GM23338 (cell line): ENCODE measurements at regions not wholly inside any gene's neighbourhood (a gene's known extent, or its start where the extent isn't known, plus 50 kb on each side); places are given as distances from the start of the nearest gene placed in this dataset.

Experiments used
- ATAC-seq: fragments of 200-7000 bp; cut with Tn5 transposase; 3 replicates; pipeline ENCODE4 v1.9.1; 2020
- DNase-seq: peaks from one replicate; pipeline ENCODE4 v3.0.0-alpha.2; 2015; ENCODE audit warnings: low spot score
- H2AFZ ChIP-seq: fragments of 200-600 bp; sonication (generic); 2 replicates; pipeline ENCODE4 v1.8.0; 2016; ENCODE audit warnings: antibody characterized with exemption, mild to moderate bottlenecking, moderate library complexity
- H3F3A ChIP-seq: fragments of 200-600 bp; sonication (generic); replicated peaks from 2 replicates; pipeline ENCODE4 v1.8.0; 2017; ENCODE audit warnings: antibody characterized with exemption, mixed run types, low read depth
- H3K27ac ChIP-seq: fragments of 200-600 bp; sonication (generic); 2 replicates; pipeline ENCODE4 v1.6.1; 2016; ENCODE audit warnings: low read depth
- H3K27me3 ChIP-seq: fragments of 200-600 bp; sonication (generic); 2 replicates; pipeline ENCODE4 v1.8.0; 2016; ENCODE audit warnings: mild to moderate bottlenecking, mixed run types, moderate library complexity; ENCODE audit not compliant: insufficient read depth
- H3K36me3 ChIP-seq: fragments of 200-600 bp; sonication (generic); 2 replicates; pipeline ENCODE4 v1.8.0; 2016; ENCODE audit warnings: mild to moderate bottlenecking; ENCODE audit not compliant: insufficient read depth
- H3K4me1 ChIP-seq: fragments of 200-600 bp; sonication (generic); 2 replicates; pipeline ENCODE4 v1.8.0; 2016; ENCODE audit warnings: mild to moderate bottlenecking, moderate library complexity; ENCODE audit not compliant: insufficient read depth
- H3K4me2 ChIP-seq: fragments of 200-600 bp; sonication (generic); 2 replicates; pipeline ENCODE4 v1.7.1; 2017; ENCODE audit warnings: mixed run types
- H3K4me3 ChIP-seq: fragments of 200-600 bp; sonication (generic); 2 replicates; pipeline ENCODE4 v1.6.1; 2016; ENCODE audit warnings: mixed run types
- H3K79me2 ChIP-seq: fragments of 200-600 bp; sonication (generic); replicated peaks from 2 replicates; pipeline ENCODE4 v1.8.0; 2017; ENCODE audit warnings: mild to moderate bottlenecking; ENCODE audit not compliant: insufficient read depth
- H3K9me2 ChIP-seq: fragments of 200-600 bp; sonication (generic); 2 replicates; pipeline ENCODE4 v1.8.0; 2017; ENCODE audit not compliant: insufficient read depth
- H4K20me1 ChIP-seq: fragments of 200-600 bp; sonication (generic); replicated peaks from 2 replicates; pipeline ENCODE4 v1.8.0; 2017; ENCODE audit warnings: mild to moderate bottlenecking; ENCODE audit not compliant: insufficient read depth
- H3K27ac Mint-ChIP-seq: 2 replicates; pipeline ENCODE4 v1.8.0; 2020; ENCODE audit warnings: inconsistent platforms, mild to moderate bottlenecking, moderate library complexity, mixed read lengths
- H3K27me3 Mint-ChIP-seq: 3 replicates; pipeline ENCODE4 v1.8.0; 2022; ENCODE audit warnings: low read depth, mild to moderate bottlenecking, moderate library complexity, mixed read lengths, inconsistent platforms; ENCODE audit not compliant: insufficient read depth, poor library complexity
- H3K36me3 Mint-ChIP-seq: 3 replicates; pipeline ENCODE4 v1.8.0; 2021; ENCODE audit warnings: low read depth, mild to moderate bottlenecking, inconsistent platforms, moderate library complexity, mixed read lengths
- H3K4me1 Mint-ChIP-seq: 3 replicates; pipeline ENCODE4 v1.8.0; 2020; ENCODE audit warnings: mild to moderate bottlenecking, inconsistent platforms, mixed read lengths
- H3K4me3 Mint-ChIP-seq: 3 replicates; pipeline ENCODE4 v1.8.0; 2021; ENCODE audit warnings: moderate library complexity, mild to moderate bottlenecking, inconsistent platforms, mixed read lengths
- H3K9me3 Mint-ChIP-seq: 3 replicates; pipeline ENCODE4 v1.8.0; 2020; ENCODE audit warnings: moderate library complexity, mild to moderate bottlenecking, inconsistent platforms, mixed read lengths
- CREB1 ChIP-seq: fragments of 250-450 bp; sonication (Bioruptor Pico); IDR thresholded peaks from 2 replicates; pipeline ENCODE4 v1.5.0; 2020; ENCODE audit warnings: low read depth, mild to moderate bottlenecking, moderate library complexity
- CTCF ChIP-seq, 2 experiments: fragments of 200-600 bp in 1 of 2; sonication (generic) in 1 of 2; conservative IDR thresholded peaks; 2 replicates each; pipeline versions ENCODE4 v1.5.1 to v1.6.1; 2016 to 2017; ENCODE audit warnings: antibody characterized with exemption in 2 of 2, low read depth in 2 of 2, mild to moderate bottlenecking in 2 of 2, moderate library complexity in 1 of 2
- ETS1 ChIP-seq: IDR thresholded peaks from 2 replicates; pipeline ENCODE4 v1.6.1; 2016; ENCODE audit warnings: antibody characterized with exemption
- EZH2 ChIP-seq: fragments of 200-600 bp; sonication (generic); IDR thresholded peaks from one replicate; pipeline ENCODE4 v1.8.0; 2017; ENCODE audit warnings: antibody characterized with exemption, mild to moderate bottlenecking, low read depth; ENCODE audit not compliant: unreplicated experiment
- EZH2phosphoT487 ChIP-seq: fragments of 200-600 bp; sonication (generic); IDR thresholded peaks from one replicate; pipeline ENCODE4 v1.8.1; 2018; ENCODE audit warnings: antibody characterized with exemption; ENCODE audit not compliant: unreplicated experiment
- JUNB ChIP-seq: IDR thresholded peaks from one replicate; pipeline ENCODE4 v1.6.1; 2016; ENCODE audit warnings: antibody characterized with exemption; ENCODE audit not compliant: unreplicated experiment
- NANOG ChIP-seq: IDR thresholded peaks from 2 replicates; pipeline ENCODE4 v1.6.1; 2016; ENCODE audit warnings: antibody characterized with exemption, borderline replicate concordance
- POLR2AphosphoS5 ChIP-seq: IDR thresholded peaks from 2 replicates; pipeline ENCODE4 v1.6.1; 2016; ENCODE audit warnings: antibody characterized with exemption, low read depth
- ZNF331 ChIP-seq: fragments of 250-450 bp; sonication (Bioruptor Pico); IDR thresholded peaks from 2 replicates; pipeline ENCODE4 v1.5.0; 2020; ENCODE audit warnings: low read depth, mild to moderate bottlenecking, moderate library complexity
- ZNF462 ChIP-seq: fragments of 250-450 bp; sonication (Bioruptor Pico); IDR thresholded peaks from 2 replicates; pipeline ENCODE4 v1.5.0; 2020; ENCODE audit warnings: mild to moderate bottlenecking, moderate library complexity

- H3K4me1 Mint-ChIP-seq, result peaks cover 8% of the 10 kb centered on the region
- no peak overlapping the region for H3K4me3 Mint-ChIP-seq
- no peak overlapping the region for H3K4me2 ChIP-seq
- H2AFZ ChIP-seq, result no peak overlapping the region
- H3K79me2 ChIP-seq, result no peaks in the 10 kb centered on the region
- H3K4me3 ChIP-seq, result no peak overlapping the region
- H3K27me3 Mint-ChIP-seq, result no peaks in the 10 kb centered on the region
- no peaks in the 10 kb centered on the region for H3K9me2 ChIP-seq
- H3K36me3 ChIP-seq, result no peaks in the 10 kb centered on the region
- no peaks in the 10 kb centered on the region for H3K4me1 ChIP-seq
- no peak overlapping the region for H3K27ac Mint-ChIP-seq
- no peaks in the 10 kb centered on the region for H3K27me3 ChIP-seq
- ATAC-seq (no peak), DNase-seq (no peak)
- no peaks in the 10 kb centered on the region for H4K20me1 ChIP-seq
- H3K36me3 Mint-ChIP-seq, result no peaks in the 10 kb centered on the region
- H3K27ac ChIP-seq, result no peak overlapping the region
- no peaks in the 10 kb centered on the region for H3F3A ChIP-seq
- TF ChIP-seq POLR2AphosphoS5 (no peak), CREB1 (CRISPR knock-in tag) (no peak), EZH2phosphoT487 (no peak), ZNF331 (CRISPR knock-in tag) (no peak), ETS1 (no peak), NANOG (no peak), JUNB (no peak), ZNF462 (no peak), CTCF (conservative IDR thresholded peaks at IDR 0.05; ENCODE audit: low read depth in 2 of 2) (no peak), EZH2 (no peak)
- H3K9me3 Mint-ChIP-seq, result no peaks in the 10 kb centered on the region
Measured at GRCh38 chr7:22631730-22632129, 95.3 kb upstream of the IL6 start.
